SU-DHL-6 (cell line): ENCODE measurements at regions not wholly inside any gene's neighbourhood (a gene's known extent, or its start where the extent isn't known, plus 50 kb on each side); places are given as distances from the start of the nearest gene placed in this dataset.

Experiments
- H2AFZ ChIP-seq: fragments of 200-600 bp; sonication (generic); 2 replicates; pipeline ENCODE4 v1.6.1; 2014; ENCODE audit warnings: low read depth, mild to moderate bottlenecking, moderate library complexity, mixed read lengths, antibody characterized with exemption, low read length; ENCODE audit not compliant: severe bottlenecking
- H3F3A ChIP-seq: fragments of 200-600 bp; shearing (Covaris generic); 2 replicates; pipeline ENCODE4 v1.6.0; 2016; ENCODE audit warnings: antibody characterized with exemption, mild to moderate bottlenecking; ENCODE audit not compliant: insufficient read depth
- H3K27ac ChIP-seq: fragments of 200-600 bp; sonication (generic); 2 replicates; pipeline ENCODE4 v1.5.1; 2016; ENCODE audit warnings: low read depth, mild to moderate bottlenecking, low read length, moderate library complexity, mixed read lengths
- H3K27me3 ChIP-seq: fragments of 200-600 bp; sonication (generic), shearing (Covaris generic); 2 replicates; pipeline ENCODE4 v1.6.0; 2014; ENCODE audit warnings: mild to moderate bottlenecking, low read length
- H3K36me3 ChIP-seq: fragments of 200-600 bp; sonication (generic); 2 replicates; pipeline ENCODE4 v1.6.1; 2014; ENCODE audit warnings: mild to moderate bottlenecking, low read length, mixed read lengths
- H3K4me2 ChIP-seq: fragments of 300-600, 200-600 bp; shearing (Covaris generic), sonication (generic); 2 replicates; pipeline ENCODE4 v1.6.0; 2014; ENCODE audit warnings: low read length, low read depth, mild to moderate bottlenecking; ENCODE audit not compliant: poor library complexity, severe bottlenecking
- H3K4me3 ChIP-seq: fragments of 200-600 bp; sonication (generic); 2 replicates; pipeline ENCODE4 v1.5.1; 2014; ENCODE audit warnings: antibody characterized with exemption, low read length, mild to moderate bottlenecking, mixed read lengths; ENCODE audit not compliant: insufficient read depth, poor library complexity, severe bottlenecking
- H3K79me2 ChIP-seq: fragments of 200-600 bp; sonication (generic); 2 replicates; pipeline ENCODE4 v1.6.1; 2014; ENCODE audit warnings: mild to moderate bottlenecking, low read length, moderate library complexity; ENCODE audit not compliant: insufficient read depth
- H3K9ac ChIP-seq: fragments of 200-600 bp; sonication (generic); 2 replicates; pipeline ENCODE4 v1.7.0; 2014; ENCODE audit warnings: mild to moderate bottlenecking, low read length
- H3K9me2 ChIP-seq: fragments of 200-600 bp; sonication (generic); replicated peaks from 2 replicates; pipeline ENCODE4 v1.6.1; 2014; ENCODE audit warnings: low read length; ENCODE audit not compliant: insufficient read depth
- H3K9me3 ChIP-seq: fragments of 200-600 bp; sonication (generic); 2 replicates; pipeline ENCODE4 v1.6.1; 2014; ENCODE audit warnings: low read length, mixed read lengths; ENCODE audit not compliant: insufficient read depth
- H4K20me1 ChIP-seq: fragments of 200-600 bp; sonication (generic); 2 replicates; pipeline ENCODE4 v1.6.1; 2014; ENCODE audit warnings: low read depth, mild to moderate bottlenecking, antibody characterized with exemption, low read length, moderate library complexity, mixed read lengths
- EZH2phosphoT487 ChIP-seq: fragments of 200-600 bp; sonication (generic), shearing (Covaris generic); conservative IDR thresholded peaks from 2 replicates; pipeline ENCODE4 v1.6.1; 2018; ENCODE audit warnings: mild to moderate bottlenecking, antibody characterized with exemption, low read length, moderate library complexity, mixed read lengths
- TF ChIP-seq, protein P1 (sequence below): fragments of 200-600 bp; sonication (generic); IDR thresholded peaks from one replicate; pipeline ENCODE4 v1.5.1; 2017; ENCODE audit warnings: antibody characterized with exemption, mild to moderate bottlenecking, low read length, moderate library complexity; ENCODE audit not compliant: insufficient read depth, poor library complexity, severe bottlenecking

DNA sequence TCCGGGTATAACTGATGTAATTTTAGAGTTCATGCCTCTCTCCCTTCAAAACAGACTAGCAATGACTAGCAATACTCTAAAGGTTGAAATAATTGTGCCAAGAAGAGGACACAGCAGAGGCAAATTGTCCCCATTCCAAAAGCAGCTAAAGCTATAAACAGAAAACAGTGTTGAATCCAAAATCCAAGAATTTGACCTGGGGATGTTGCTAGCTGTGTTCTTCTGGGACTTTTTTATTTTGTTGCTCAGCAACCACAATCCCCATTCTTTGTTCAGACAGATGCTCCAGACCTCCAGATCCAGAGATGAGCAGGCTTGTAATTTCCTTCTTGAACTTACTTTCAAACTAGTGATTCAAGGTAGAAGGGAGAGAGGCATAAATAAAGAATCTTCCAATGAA is 191.5 kb downstream of the FOXB1 start:
- TF ChIP-seq EZH2phosphoT487, result no peak
- no peak overlapping the region for H3K27ac ChIP-seq

DNA sequence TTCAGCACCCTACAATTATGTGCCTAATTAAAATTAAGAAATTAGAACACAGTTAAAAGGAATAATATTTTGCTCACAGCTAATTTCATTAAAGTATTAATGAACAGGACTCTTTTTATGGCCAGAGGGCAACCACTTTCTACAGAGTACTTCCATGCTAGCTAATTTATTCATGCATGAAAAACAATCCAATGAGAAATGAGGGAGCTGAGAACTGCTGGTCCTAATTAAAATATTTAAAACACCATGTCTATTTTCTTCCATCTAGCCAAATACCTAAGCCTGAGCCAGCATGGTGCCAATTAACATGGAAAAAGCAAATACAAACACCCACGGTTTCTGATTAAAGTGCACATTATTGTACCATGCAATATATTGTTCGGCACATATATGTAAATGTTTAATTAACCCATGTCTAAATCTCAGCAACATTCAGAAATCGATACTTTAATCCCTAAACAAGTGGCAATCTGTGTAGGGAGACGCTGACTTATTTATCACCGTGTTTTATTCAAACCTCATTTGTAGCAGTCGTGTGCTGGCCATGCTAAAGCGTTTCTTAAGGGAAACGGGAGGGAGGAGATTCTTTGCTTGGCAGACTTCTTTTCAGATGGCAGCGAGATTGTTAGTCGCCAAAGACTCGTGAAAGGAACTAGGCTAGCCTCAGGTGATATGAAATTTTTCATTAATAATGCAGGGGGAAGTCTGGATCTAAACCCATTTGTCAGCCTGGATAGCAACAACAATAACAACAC is 193.5 kb downstream of the ANXA2 start:
- Histone ChIP-seq H3K9me3 (no peaks in the 10 kb centered on the region), H3K4me2 (no peak overlapping the region), H2AFZ (no peak overlapping the region), H4K20me1 (no peaks in the 10 kb centered on the region; the same call in 1 of the 2 replicates), H3K9me2 (no peaks in the 10 kb centered on the region), H3K4me3 (no peak overlapping the region), H3K27ac (no peak overlapping the region), H3K27me3 (no peaks in the 10 kb centered on the region), H3K36me3 (no peaks in the 10 kb centered on the region), H3F3A (no peaks in the 10 kb centered on the region), H3K79me2 (no peaks in the 10 kb centered on the region), H3K9ac (no peak overlapping the region)
- TF ChIP-seq EZH2phosphoT487, result no peak
- TF ChIP-seq, protein P1, sequence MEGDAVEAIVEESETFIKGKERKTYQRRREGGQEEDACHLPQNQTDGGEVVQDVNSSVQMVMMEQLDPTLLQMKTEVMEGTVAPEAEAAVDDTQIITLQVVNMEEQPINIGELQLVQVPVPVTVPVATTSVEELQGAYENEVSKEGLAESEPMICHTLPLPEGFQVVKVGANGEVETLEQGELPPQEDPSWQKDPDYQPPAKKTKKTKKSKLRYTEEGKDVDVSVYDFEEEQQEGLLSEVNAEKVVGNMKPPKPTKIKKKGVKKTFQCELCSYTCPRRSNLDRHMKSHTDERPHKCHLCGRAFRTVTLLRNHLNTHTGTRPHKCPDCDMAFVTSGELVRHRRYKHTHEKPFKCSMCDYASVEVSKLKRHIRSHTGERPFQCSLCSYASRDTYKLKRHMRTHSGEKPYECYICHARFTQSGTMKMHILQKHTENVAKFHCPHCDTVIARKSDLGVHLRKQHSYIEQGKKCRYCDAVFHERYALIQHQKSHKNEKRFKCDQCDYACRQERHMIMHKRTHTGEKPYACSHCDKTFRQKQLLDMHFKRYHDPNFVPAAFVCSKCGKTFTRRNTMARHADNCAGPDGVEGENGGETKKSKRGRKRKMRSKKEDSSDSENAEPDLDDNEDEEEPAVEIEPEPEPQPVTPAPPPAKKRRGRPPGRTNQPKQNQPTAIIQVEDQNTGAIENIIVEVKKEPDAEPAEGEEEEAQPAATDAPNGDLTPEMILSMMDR, result no peak

More for the DNA sequence above, 191.5 kb downstream of the FOXB1 start:
- Histone ChIP-seq H3K9me2 (no peaks in the 10 kb centered on the region), H3K9me3 (no peaks in the 10 kb centered on the region), H3K4me3 (no peak overlapping the region), H3K27me3 (no peaks in the 10 kb centered on the region), H3K79me2 (no peaks in the 10 kb centered on the region), H3K9ac (no peak overlapping the region), H4K20me1 (no peaks in the 10 kb centered on the region; the same call in 1 of the 2 replicates), H3F3A (no peaks in the 10 kb centered on the region), H3K4me2 (no peak overlapping the region), H2AFZ (no peak overlapping the region), H3K36me3 (no peaks in the 10 kb centered on the region)

DNA sequence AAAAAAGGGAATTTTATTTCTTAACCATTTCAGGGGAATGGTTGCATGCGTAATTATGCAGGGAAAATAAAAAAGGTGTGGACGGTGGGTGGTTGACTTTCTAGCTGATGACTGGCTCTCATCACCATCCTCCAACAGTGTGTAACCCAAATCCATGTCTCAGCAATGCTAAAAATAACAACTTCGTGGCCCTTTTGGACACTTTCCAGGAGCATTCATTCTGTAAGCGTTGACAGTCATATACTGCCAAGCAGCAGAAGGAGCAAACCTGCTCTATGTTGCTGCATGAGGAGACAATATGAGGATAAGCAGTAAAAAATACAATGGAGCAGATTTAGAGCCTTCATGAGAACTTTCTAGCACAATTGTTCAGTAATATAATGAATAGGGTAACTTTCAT is 189.1 kb downstream of the ANXA2 start:
- no peak overlapping the region for H3K9ac ChIP-seq
- H3K27ac ChIP-seq, result no peak overlapping the region
- H3K9me2 ChIP-seq, result no peaks in the 10 kb centered on the region
- H3K4me3 ChIP-seq, result no peak overlapping the region
- no peaks in the 10 kb centered on the region for H3K36me3 ChIP-seq
- no peak overlapping the region for H3K4me2 ChIP-seq
- no peak for TF ChIP-seq EZH2phosphoT487
- TF ChIP-seq, protein P1, result no peak
- H2AFZ ChIP-seq, result no peak overlapping the region
- H3F3A ChIP-seq, result no peaks in the 10 kb centered on the region
- H3K79me2 ChIP-seq, result no peaks in the 10 kb centered on the region
- no peaks in the 10 kb centered on the region for H4K20me1 ChIP-seq
- no peaks in the 10 kb centered on the region for H3K9me3 ChIP-seq
- no peaks in the 10 kb centered on the region for H3K27me3 ChIP-seq

DNA sequence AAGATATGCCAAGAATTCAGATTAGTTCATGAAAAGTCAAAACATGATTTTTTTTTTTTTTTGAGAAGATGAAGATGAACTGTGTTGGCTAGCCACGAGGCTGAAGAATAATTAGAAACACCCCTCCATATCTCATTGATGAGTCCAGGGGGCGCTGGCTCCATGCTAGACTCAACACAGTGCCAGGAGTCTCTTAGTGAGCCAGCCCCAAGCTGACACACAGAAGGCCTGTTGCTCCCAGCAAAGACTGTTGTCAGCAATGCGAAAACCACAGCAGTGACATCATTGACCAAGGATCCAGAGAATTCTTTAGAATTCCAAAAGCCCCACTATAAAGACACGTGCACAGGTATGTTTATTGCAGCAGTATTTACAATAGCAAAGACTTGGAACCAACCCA is 185.2 kb downstream of the ANXA2 start:
- no peak overlapping the region for H2AFZ ChIP-seq
- no peaks in the 10 kb centered on the region for H3F3A ChIP-seq
- no peaks in the 10 kb centered on the region for H3K9me2 ChIP-seq
- no peaks in the 10 kb centered on the region for H3K36me3 ChIP-seq
- H3K4me3 ChIP-seq, result no peak overlapping the region
- no peak overlapping the region for H3K27ac ChIP-seq
- H3K79me2 ChIP-seq, result no peaks in the 10 kb centered on the region
- H3K9ac ChIP-seq, result no peak overlapping the region
- no peak for TF ChIP-seq EZH2phosphoT487
- TF ChIP-seq, protein P1, result no peak
- H3K4me2 ChIP-seq, result no peak overlapping the region
- H4K20me1 ChIP-seq, result no peaks in the 10 kb centered on the region
- no peaks in the 10 kb centered on the region for H3K9me3 ChIP-seq
- no peaks in the 10 kb centered on the region for H3K27me3 ChIP-seq
